K562 (cell line): ENCODE measurements at regions not wholly inside any gene's neighbourhood (a gene's known extent, or its start where the extent isn't known, plus 50 kb on each side); places are given as distances from the start of the nearest gene placed in this dataset.

Experiments
- E2F4 ChIP-seq: sonication (generic); formaldehyde crosslinking; IDR thresholded peaks from 2 replicates; pipeline ENCODE4 v1.8.0; 2022; ENCODE audit warnings: mild to moderate bottlenecking, low read depth, missing genetic modification reagents
- HES1 ChIP-seq: fragments of 450-650 bp; IDR thresholded peaks from 2 replicates; pipeline ENCODE4 v1.6.1; 2016; ENCODE audit warnings: low read depth, mild to moderate bottlenecking, moderate library complexity
- NCOA1 ChIP-seq: fragments of 450-650 bp; IDR thresholded peaks from 2 replicates; pipeline ENCODE4 v1.6.1; 2016; ENCODE audit warnings: low read depth
- PREB ChIP-seq: sonication (generic); formaldehyde crosslinking; IDR thresholded peaks from 2 replicates; pipeline ENCODE4 v1.8.1; 2023; ENCODE audit warnings: mild to moderate bottlenecking, missing genetic modification reagents
- SRSF9 ChIP-seq: fragments of 200-400 bp; formaldehyde crosslinking; IDR thresholded peaks from 2 replicates; pipeline ENCODE4 v1.6.1; 2017; ENCODE audit warnings: low read depth, low read length, borderline replicate concordance
- TARDBP ChIP-seq: fragments of 450-650 bp; IDR thresholded peaks from 2 replicates; pipeline ENCODE4 v1.6.1; 2016
- ZNF12 ChIP-seq: sonication (generic); formaldehyde crosslinking; IDR thresholded peaks from 2 replicates; pipeline ENCODE4 v1.4.0; 2020; ENCODE audit warnings: mild to moderate bottlenecking, missing genetic modification reagents
- ZNF311 ChIP-seq: fragments of 250-450 bp; sonication (Bioruptor Pico); IDR thresholded peaks from 2 replicates; pipeline ENCODE4 v1.4.0; 2020; ENCODE audit warnings: mild to moderate bottlenecking, moderate library complexity
- ZNF639 ChIP-seq, 2 experiments: fragments of 200-800 bp in 1 of 2; sonication (Bioruptor generic) in 1 of 2; sonication (generic) in 1 of 2; formaldehyde crosslinking in 1 of 2; IDR thresholded peaks in 1 of 2; conservative IDR thresholded peaks in 1 of 2; 2 replicates each; pipeline versions ENCODE4 v1.5.0 to v1.6.1; 2016 to 2020; ENCODE audit warnings: missing compliant biosample characterization in 1 of 2, missing genetic modification characterization in 1 of 2, missing genetic modification reagents in 1 of 2

GRCh38 chr2:193687195-193687594, 1492.5 kb upstream of the TMEFF2 start (continued):
- TF ChIP-seq ZNF12 (CRISPR knock-in tag): no peak
- no peak for TF ChIP-seq TARDBP
- no peak for TF ChIP-seq HES1
- no peak for TF ChIP-seq ZNF311 (CRISPR knock-in tag)
- TF ChIP-seq NCOA1: no peak
- no peak for TF ChIP-seq ZNF639 (CRISPR knock-in tag; conservative IDR thresholded peaks at IDR 0.05 in 1 of 2, IDR thresholded peaks at IDR 0.05 in 1 of 2)
- no peak for TF ChIP-seq PREB
- TF ChIP-seq E2F4 (CRISPR knock-in tag): no peak
- no peak for TF ChIP-seq SRSF9
- TF ChIP-seq, all 486 proteins: peak for 0
